ENCODE measurements at regions not wholly inside any gene's neighbourhood (a gene's known extent, or its start where the extent isn't known, plus 50 kb on each side); places are given as distances from the start of the nearest gene placed in this dataset.

GRCh38 chr6:153574231-153574630 is 443.1 kb upstream of the RGS17 start:
- H2BK15ac ChIP-seq (ENCODE audit: low read depth, low read length): no peak overlapping the region
- POLR2A ChIA-PET (ENCODE audit: unreplicated experiment): no interaction called here
- H3K4me3 ChIP-seq (ENCODE audit: insufficient read depth, low read depth, low read length): no peak overlapping the region
- H2BK120ac ChIP-seq (ENCODE audit: low read depth, low read length): no peak overlapping the region
- no peak overlapping the region for H3K4me2 ChIP-seq (ENCODE audit: low read depth, low read length)
- H3K4ac ChIP-seq (ENCODE audit: low read depth, low read length): no peak overlapping the region
- no peak overlapping the region for H2AK5ac ChIP-seq (ENCODE audit: low read depth, low read length)
- DNase-seq (no peak), ATAC-seq (ENCODE audit: low read depth) (no peak)
- H3K18ac ChIP-seq (ENCODE audit: low read depth, low read length): no peak overlapping the region
- H3K23ac ChIP-seq (ENCODE audit: low read depth, low read length): no peak overlapping the region
- H4K5ac ChIP-seq (ENCODE audit: low read depth, low read length): no peak overlapping the region
- no peak overlapping the region for H2AK9ac ChIP-seq (replicated peaks; ENCODE audit: low read depth, low read length, poor library complexity)
- no peaks in the 10 kb centered on the region for H4K20me1 ChIP-seq (ENCODE audit: insufficient read depth, low read length)
- H3K9me1 ChIP-seq (ENCODE audit: insufficient read depth, low read length): no peaks in the 10 kb centered on the region
- H3K14ac ChIP-seq (replicated peaks; ENCODE audit: low read depth, low read length): no peak overlapping the region
- no peaks in the 10 kb centered on the region for H3K27me3 ChIP-seq (ENCODE audit: control insufficient read depth, insufficient read depth, low read length)
- H3K36me3 ChIP-seq (ENCODE audit: control insufficient read depth, insufficient read depth, low read length): no peaks in the 10 kb centered on the region
- no peak overlapping the region for H3K56ac ChIP-seq (ENCODE audit: extremely low read depth, insufficient read depth, low read length)
- no peak overlapping the region for H3K9ac ChIP-seq (ENCODE audit: low read depth, low read length)
- no peak overlapping the region for H2AFZ ChIP-seq (replicated peaks; ENCODE audit: low read length, poor library complexity)
- CTCF ChIA-PET: no interaction called here
- H3K4me1 ChIP-seq (ENCODE audit: control insufficient read depth, insufficient read depth, low read length): no peaks in the 10 kb centered on the region
- intact Hi-C loops (cut with micrococcal nuclease): no loop called here
- WGBS, 2 experiments (ENCODE audit: extremely low coverage in 2 of 2, insufficient read length in 1 of 2): no CpG with 5 or more reads among the region's 2 CpGs
- H4K91ac ChIP-seq (ENCODE audit: insufficient read depth, low read depth, low read length): no peak overlapping the region
- H3K9me3 ChIP-seq (ENCODE audit: control insufficient read depth, insufficient read depth, low read length): 0 out of 2 replicates have a peak, but pooled peaks cover 2% of the 10 kb centered on the region
- BruUV-seq (replicated peaks): no TSS peak
- dilution Hi-C loops (cut with HindIII; ENCODE audit: low sequenced_read_pairs, unreplicated experiment): no loop called here
- in situ Hi-C loops (cut with MboI; ENCODE audit: low sequenced_read_pairs): no loop called here
- H2BK20ac ChIP-seq (ENCODE audit: low read depth, low read length): no peak overlapping the region
- no peak for TF ChIP-seq MXI1 (IDR thresholded peaks at IDR 0.05; ENCODE audit: borderline replicate concordance, low read depth, low read length)
- TF ChIP-seq CTCF (conservative IDR thresholded peaks at IDR 0.05; ENCODE audit: low read depth, low read length): no peak
- TF ChIP-seq ELK1 (IDR thresholded peaks at IDR 0.05; ENCODE audit: borderline replicate concordance, low read depth, low read length): no peak
- no peak for TF ChIP-seq RFX5 (IDR thresholded peaks at IDR 0.05; ENCODE audit: low read depth, low read length)
- no peak for TF ChIP-seq RAD21 (IDR thresholded peaks at IDR 0.05; ENCODE audit: low read length)
- no peak for TF ChIP-seq CEBPB (IDR thresholded peaks at IDR 0.05; ENCODE audit: low read depth, low read length)
- no peak for TF ChIP-seq USF2 (IDR thresholded peaks at IDR 0.05; ENCODE audit: low read depth, low read length)
- no peak for TF ChIP-seq NFE2L2 (IDR thresholded peaks at IDR 0.05; ENCODE audit: low read depth, low read length)
- no peak for TF ChIP-seq FOS (IDR thresholded peaks at IDR 0.05; ENCODE audit: low read depth, low read length)
- TF ChIP-seq CHD1 (IDR thresholded peaks at IDR 0.05; ENCODE audit: low read depth, low read length): no peak
- TF ChIP-seq POLR2A (IDR thresholded peaks at IDR 0.05; ENCODE audit: low read depth, low read length): no peak
- no peak for TF ChIP-seq MAZ (IDR thresholded peaks at IDR 0.05; ENCODE audit: borderline replicate concordance, low read depth, low read length)
- TF ChIP-seq BHLHE40 (IDR thresholded peaks at IDR 0.05; ENCODE audit: low read depth, low read length): no peak
- TF ChIP-seq SMC3 (IDR thresholded peaks at IDR 0.05; ENCODE audit: low read depth, low read length): no peak
- no peak for TF ChIP-seq MAFK (IDR thresholded peaks at IDR 0.05; ENCODE audit: low read depth, low read length)
- TF ChIP-seq RCOR1 (IDR thresholded peaks at IDR 0.05; ENCODE audit: insufficient replicate concordance, low read length): no peak
- no peak overlapping the region for H2BK5ac ChIP-seq (ENCODE audit: low read depth, low read length, poor library complexity, severe bottlenecking)
- H4K8ac ChIP-seq (ENCODE audit: low read depth in 2 of 2, low read length in 2 of 2): no peak overlapping the region
- no peak overlapping the region for H3K27ac ChIP-seq (ENCODE audit: insufficient read depth, low read length)
- no peaks in the 10 kb centered on the region for H3K79me1 ChIP-seq (ENCODE audit: low read depth in 1 of 2, low read length in 2 of 2)
